Natural killer cell (primary cell): ENCODE measurements at regions not wholly inside any gene's neighbourhood (a gene's known extent, or its start where the extent isn't known, plus 50 kb on each side); places are given as distances from the start of the nearest gene placed in this dataset.

ENCODE experiments used
- ATAC-seq, 3 donors: fragments of 150-1000 bp in 2 of 3; fragments of 200-7000 bp in 1 of 3; cut with Tn5 transposase; 1 replicate in 1 of 3; 2 replicates in 2 of 3; pipeline ENCODE4 v1.10.0; 2021; ENCODE audit warnings: mild to moderate bottlenecking in 2 of 3, moderate library complexity in 2 of 3
- DNase-seq, 2 donors: peaks; one replicate each; pipeline versions ENCODE4 v3.0.0 to v3.0.0-alpha.2; 2013 to 2021; ENCODE audit warnings: mixed read lengths in 1 of 2
- H3K27ac ChIP-seq: one replicate; pipeline ENCODE4 v1.5.1; 2013; ENCODE audit warnings: mild to moderate bottlenecking, low read length
- H3K27me3 ChIP-seq: one replicate; pipeline ENCODE4 v1.6.1; 2013; ENCODE audit warnings: low read length; ENCODE audit not compliant: control insufficient read depth, insufficient read depth
- H3K36me3 ChIP-seq: one replicate; pipeline ENCODE4 v1.6.1; 2013; ENCODE audit warnings: low read length; ENCODE audit not compliant: control insufficient read depth, insufficient read depth
- H3K4me1 ChIP-seq: one replicate; pipeline ENCODE4 v1.6.1; 2013; ENCODE audit warnings: low read length; ENCODE audit not compliant: control insufficient read depth, insufficient read depth
- H3K4me3 ChIP-seq: one replicate; pipeline ENCODE4 v1.5.1; 2013; ENCODE audit warnings: low read length
- H3K9me3 ChIP-seq: one replicate; pipeline ENCODE4 v1.6.1; 2013; ENCODE audit warnings: low read length; ENCODE audit not compliant: control insufficient read depth, insufficient read depth
- H3K27ac Mint-ChIP-seq, 2 donors: one replicate each; pipeline ENCODE4 v1.8.0; 2022; ENCODE audit warnings: mild to moderate bottlenecking in 2 of 2, mixed read lengths in 2 of 2, moderate library complexity in 1 of 2
- H3K27me3 Mint-ChIP-seq, 2 donors: one replicate each; pipeline ENCODE4 v1.8.0; 2022; ENCODE audit warnings: low read depth in 2 of 2, mixed read lengths in 2 of 2
- H3K36me3 Mint-ChIP-seq: one replicate; pipeline ENCODE4 v1.8.0; 2022; ENCODE audit warnings: mixed read lengths
- H3K4me1 Mint-ChIP-seq, 2 donors: one replicate each; pipeline ENCODE4 v1.8.0; 2022; ENCODE audit warnings: mixed read lengths in 2 of 2
- H3K4me3 Mint-ChIP-seq: one replicate; pipeline ENCODE4 v1.8.0; 2022; ENCODE audit warnings: mild to moderate bottlenecking, moderate library complexity, mixed read lengths
- H3K9me3 Mint-ChIP-seq, 2 donors: one replicate each; pipeline ENCODE4 v1.8.0; 2022; ENCODE audit warnings: mixed read lengths in 2 of 2
- WGBS: methylation state at CpG from one replicate; pipeline ENCODE4 v1.1.7; 2013; ENCODE audit warnings: missing lambda C conversion rate; ENCODE audit not compliant: insufficient coverage; 5-methylcytosine and 5-hydroxymethylcytosine counted together
- intact Hi-C: fragments of 100-400 bp; cut with micrococcal nuclease; formaldehyde crosslinking; loops from one replicate; pipeline ENCODE4 v1.14.2; 2022
- TF ChIP-seq, protein P1 (sequence below): fragments of 200-600 bp; IDR thresholded peaks from one replicate; pipeline ENCODE4 v1.8.0; 2022; ENCODE audit warnings: antibody characterized with exemption

DNA sequence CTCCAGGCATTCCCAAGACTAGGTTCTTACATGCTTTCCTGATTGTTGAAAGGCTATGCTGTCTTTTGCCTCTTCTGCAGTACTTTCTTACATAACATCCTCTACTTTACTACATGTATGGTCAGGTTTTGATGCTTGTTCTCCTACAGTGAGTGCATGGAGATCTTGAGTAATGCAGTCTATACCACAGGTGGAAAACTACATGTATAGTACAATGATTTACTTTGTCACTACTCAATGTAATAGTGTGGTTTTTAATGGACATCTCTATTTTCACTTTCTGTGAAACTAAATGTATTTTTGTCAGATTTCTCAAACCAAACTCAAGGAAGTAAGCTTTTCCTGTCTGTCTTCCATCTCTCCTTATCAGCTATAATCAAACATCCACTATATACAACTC lies 657.0 kb downstream of the TUSC7 start:
- H3K4me3 Mint-ChIP-seq = no peak overlapping the region
- no peaks in the 10 kb centered on the region for H3K27me3 Mint-ChIP-seq
- no peak overlapping the region for H3K27ac Mint-ChIP-seq
- Histone ChIP-seq H3K27me3 (no peaks in the 10 kb centered on the region), H3K9me3 (no peaks in the 10 kb centered on the region), H3K4me3 (no peak overlapping the region), H3K4me1 (no peaks in the 10 kb centered on the region), H3K27ac (no peak overlapping the region), H3K36me3 (no peaks in the 10 kb centered on the region)
- DNase-seq (no peak), ATAC-seq (no peak)
- peaks cover 6 to 9% of the 10 kb centered on the region in 2 donors for H3K9me3 Mint-ChIP-seq
- TF ChIP-seq, protein P1, sequence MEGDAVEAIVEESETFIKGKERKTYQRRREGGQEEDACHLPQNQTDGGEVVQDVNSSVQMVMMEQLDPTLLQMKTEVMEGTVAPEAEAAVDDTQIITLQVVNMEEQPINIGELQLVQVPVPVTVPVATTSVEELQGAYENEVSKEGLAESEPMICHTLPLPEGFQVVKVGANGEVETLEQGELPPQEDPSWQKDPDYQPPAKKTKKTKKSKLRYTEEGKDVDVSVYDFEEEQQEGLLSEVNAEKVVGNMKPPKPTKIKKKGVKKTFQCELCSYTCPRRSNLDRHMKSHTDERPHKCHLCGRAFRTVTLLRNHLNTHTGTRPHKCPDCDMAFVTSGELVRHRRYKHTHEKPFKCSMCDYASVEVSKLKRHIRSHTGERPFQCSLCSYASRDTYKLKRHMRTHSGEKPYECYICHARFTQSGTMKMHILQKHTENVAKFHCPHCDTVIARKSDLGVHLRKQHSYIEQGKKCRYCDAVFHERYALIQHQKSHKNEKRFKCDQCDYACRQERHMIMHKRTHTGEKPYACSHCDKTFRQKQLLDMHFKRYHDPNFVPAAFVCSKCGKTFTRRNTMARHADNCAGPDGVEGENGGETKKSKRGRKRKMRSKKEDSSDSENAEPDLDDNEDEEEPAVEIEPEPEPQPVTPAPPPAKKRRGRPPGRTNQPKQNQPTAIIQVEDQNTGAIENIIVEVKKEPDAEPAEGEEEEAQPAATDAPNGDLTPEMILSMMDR = no peak
- intact Hi-C loops = no loop called here
- H3K36me3 Mint-ChIP-seq = peaks cover 1% of the 10 kb centered on the region
- no peaks in the 10 kb centered on the region for H3K4me1 Mint-ChIP-seq

GRCh38 chr3:117367861-117368260 lies 658.3 kb downstream of the TUSC7 start:
- H3K4me3 ChIP-seq = no peak overlapping the region
- H3K27me3 Mint-ChIP-seq = no peaks in the 10 kb centered on the region
- peaks cover 5 to 6% of the 10 kb centered on the region in 2 donors for H3K9me3 Mint-ChIP-seq
- H3K36me3 ChIP-seq = no peaks in the 10 kb centered on the region
- DNase-seq (no peak), ATAC-seq (no peak)
- H3K27me3 ChIP-seq = no peaks in the 10 kb centered on the region
- H3K4me1 ChIP-seq = no peaks in the 10 kb centered on the region
- H3K27ac Mint-ChIP-seq = no peak overlapping the region
- TF ChIP-seq, protein P1 = no peak
- H3K27ac ChIP-seq = no peak overlapping the region
- intact Hi-C loops = no loop called here
- H3K4me3 Mint-ChIP-seq = no peak overlapping the region
- 91% methylated on average over 3 of the region's 3 CpGs for WGBS
- H3K9me3 ChIP-seq = no peaks in the 10 kb centered on the region
- no peaks in the 10 kb centered on the region for H3K4me1 Mint-ChIP-seq
- no peaks in the 10 kb centered on the region for H3K36me3 Mint-ChIP-seq

- H3K36me3 Mint-ChIP-seq = no peaks in the 10 kb centered on the region
- Histone ChIP-seq H3K4me3 (no peak overlapping the region), H3K4me1 (no peaks in the 10 kb centered on the region), H3K36me3 (no peaks in the 10 kb centered on the region), H3K9me3 (peaks cover 4% of the 10 kb centered on the region), H3K27me3 (no peaks in the 10 kb centered on the region), H3K27ac (no peak overlapping the region)
- no peak for DNase-seq
- no peak overlapping the region for H3K27ac Mint-ChIP-seq
- no peak overlapping the region for H3K4me3 Mint-ChIP-seq
- H3K27me3 Mint-ChIP-seq = no peaks in the 10 kb centered on the region
- TF ChIP-seq, protein P1 = no peak
- H3K9me3 Mint-ChIP-seq = peaks cover 4 to 10% of the 10 kb centered on the region in 2 donors
- WGBS = 100% methylated on average over 1 of the region's 2 CpGs
- intact Hi-C loops = no loop called here
- no peak for ATAC-seq
- H3K4me1 Mint-ChIP-seq = no peaks in the 10 kb centered on the region
Observed at GRCh38 chr3:117380631-117381030, 671.1 kb downstream of the TUSC7 start.

GRCh38 chr3:117393119-117393518 lies 683.5 kb downstream of the TUSC7 start:
- Mint-ChIP-seq H3K4me3 (no peak overlapping the region), H3K9me3 (peaks cover 6 to 12% of the 10 kb centered on the region in 2 donors), H3K27ac (no peak overlapping the region), H3K4me1 (no peaks in the 10 kb centered on the region), H3K36me3 (no peaks in the 10 kb centered on the region), H3K27me3 (no peaks in the 10 kb centered on the region)
- ATAC-seq (no peak), DNase-seq (no peak)
- H3K9me3 ChIP-seq = no peaks in the 10 kb centered on the region
- H3K36me3 ChIP-seq = no peaks in the 10 kb centered on the region
- no peaks in the 10 kb centered on the region for H3K27me3 ChIP-seq
- no peak overlapping the region for H3K27ac ChIP-seq
- intact Hi-C loops = no loop called here
- no peaks in the 10 kb centered on the region for H3K4me1 ChIP-seq
- TF ChIP-seq, protein P1 = no peak
- 100% methylated on average over 1 of the region's 1 CpG for WGBS
- no peak overlapping the region for H3K4me3 ChIP-seq
